ENCODE measurements at regions not wholly inside any gene's neighbourhood (a gene's known extent, or its start where the extent isn't known, plus 50 kb on each side); places are given as distances from the start of the nearest gene placed in this dataset.

DNA sequence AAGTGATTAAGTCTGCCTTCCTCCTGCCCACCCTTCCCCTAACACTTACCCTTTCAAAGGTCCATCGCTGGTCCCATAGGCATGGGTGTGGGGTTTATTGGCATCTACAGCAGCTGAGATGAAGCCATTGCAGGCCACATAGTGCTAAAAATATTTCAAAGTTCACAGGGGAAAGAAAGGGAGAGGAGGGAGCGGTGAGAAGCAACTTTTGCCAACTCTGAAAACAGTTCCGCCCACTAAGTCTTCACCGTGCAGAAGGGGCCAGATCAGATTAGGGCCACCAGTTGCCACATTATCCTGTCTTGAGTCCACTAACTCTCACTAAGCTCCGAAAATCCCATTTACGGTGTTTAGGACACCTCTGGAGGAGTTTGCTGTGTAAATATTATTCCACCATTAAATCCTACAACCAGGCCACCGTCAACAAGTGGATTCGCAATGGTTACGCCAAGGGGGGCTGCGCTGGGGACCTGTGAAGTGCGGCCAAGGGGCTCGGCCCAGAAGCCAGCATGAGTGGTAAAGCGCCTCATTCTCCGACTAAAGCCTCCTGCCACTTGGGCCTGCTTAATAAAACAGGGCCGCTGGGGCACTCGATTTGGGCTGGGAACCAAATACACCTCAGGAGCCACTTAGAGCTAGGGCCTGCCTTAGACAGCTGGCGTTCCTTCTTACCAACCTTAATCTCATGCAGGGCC, 534.9 kb downstream of the MIAT start:
- DNase-seq: no peak

DNA sequence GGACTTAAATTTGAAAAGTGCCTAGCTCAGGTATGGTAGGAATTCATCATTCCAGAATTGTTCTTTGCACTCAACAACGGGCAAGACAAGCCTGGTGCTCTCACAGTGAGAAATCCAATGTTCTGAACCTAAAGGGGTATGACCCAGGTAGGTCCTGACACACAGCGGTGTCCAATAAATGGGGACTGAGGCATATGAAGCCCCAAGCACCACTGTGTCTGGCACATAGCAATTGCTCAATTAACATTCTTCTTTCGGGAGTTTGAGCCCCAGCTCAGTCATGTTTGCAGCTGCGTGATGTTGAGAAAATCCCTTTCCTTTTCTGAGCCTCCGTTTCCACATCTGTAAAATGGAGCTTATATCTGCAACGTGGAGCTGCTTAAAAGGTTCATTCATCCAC, 535.8 kb downstream of the MIAT start:
- DNase-seq: no peak

DNA sequence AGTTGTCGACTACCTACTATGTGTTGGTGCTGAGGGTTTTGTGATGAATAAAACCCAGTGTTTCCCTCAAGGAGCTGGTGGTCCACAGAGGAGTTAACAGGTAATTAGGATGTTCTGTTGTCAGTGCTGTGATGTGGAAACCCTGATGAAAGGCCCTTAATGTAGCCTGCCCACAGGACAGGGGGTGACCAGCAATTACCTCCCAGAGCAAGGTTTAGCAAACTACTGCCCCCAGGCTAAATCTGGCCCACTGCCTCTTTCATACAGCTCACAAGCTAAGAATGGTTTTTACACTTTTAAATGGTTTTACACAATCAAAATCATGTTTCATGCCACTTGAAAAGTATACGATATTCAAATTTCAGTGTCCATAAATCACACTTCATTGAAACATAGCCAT, 536.2 kb downstream of the MIAT start:
- DNase-seq: no peak

DNA sequence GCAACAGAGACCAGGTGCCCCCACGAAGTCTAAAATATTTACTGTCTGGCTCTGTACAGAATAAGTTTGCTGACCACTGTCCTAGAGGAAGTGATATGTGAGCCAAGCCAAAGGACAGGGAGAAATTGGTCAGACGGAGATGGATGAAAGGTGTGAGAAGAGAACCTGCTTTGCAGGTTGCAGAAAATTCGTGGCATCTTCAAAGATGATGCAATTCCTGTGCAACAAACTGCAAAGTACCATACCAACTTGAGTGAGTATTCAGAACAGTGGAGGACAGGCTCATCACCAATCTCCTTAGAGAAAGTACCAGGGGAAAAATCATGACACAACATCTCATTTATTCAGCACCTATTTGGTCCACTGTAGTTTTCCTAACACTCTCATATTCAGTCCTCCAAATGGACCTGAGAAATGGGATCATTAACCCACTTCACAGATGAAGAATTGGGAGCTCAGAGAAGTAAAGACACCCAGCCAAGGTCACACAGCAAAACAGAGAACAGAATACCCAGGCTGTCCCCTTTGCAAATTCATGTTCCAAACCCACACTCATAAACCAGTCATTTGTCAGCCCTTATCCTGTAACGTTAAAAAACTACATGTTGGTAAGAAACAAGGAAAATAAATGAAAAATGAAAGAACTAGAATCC, 536.8 kb downstream of the MIAT start:
- no peak for DNase-seq

DNA sequence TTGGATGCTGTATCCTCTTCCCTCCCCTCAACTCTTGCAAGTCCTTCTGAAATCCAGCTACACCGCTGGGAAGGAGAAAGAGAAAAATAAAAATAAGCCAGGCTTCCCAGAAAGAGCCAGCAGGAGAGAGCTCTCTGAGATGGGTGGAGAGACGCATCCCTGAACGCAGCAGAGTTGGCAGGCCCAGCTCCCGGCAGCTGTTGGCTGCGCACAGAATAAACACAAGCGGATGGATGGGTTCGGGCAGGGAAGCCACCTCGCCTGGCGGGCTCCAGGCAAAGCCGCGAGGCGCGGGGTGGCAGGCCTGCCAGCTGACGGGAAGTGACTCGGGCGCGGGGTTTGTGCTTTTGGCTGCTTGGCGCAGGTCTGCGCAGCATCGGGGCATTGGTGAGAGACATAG, 537.7 kb downstream of the MIAT start:
- no peak for DNase-seq

DNA sequence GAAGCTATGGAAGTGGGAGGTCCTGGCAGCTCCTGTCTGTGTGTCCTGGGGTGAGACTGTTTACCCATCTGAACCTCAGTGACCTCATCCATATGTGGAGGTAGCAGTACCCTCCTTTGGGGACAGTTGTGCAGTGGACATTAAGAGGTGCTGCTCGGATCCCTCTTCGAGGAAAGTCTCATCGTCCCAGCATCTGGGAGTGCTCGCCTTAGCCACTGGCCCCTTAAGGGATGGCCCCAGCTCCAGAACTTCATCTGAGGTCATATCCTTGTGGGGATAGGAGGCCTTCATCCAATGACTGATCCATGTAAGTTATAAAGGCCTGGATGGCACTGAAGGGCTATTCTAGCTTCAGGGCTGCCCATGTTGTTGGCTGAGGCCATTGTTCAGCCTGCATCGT, 538.1 kb downstream of the MIAT start:
- no peak for DNase-seq

DNA sequence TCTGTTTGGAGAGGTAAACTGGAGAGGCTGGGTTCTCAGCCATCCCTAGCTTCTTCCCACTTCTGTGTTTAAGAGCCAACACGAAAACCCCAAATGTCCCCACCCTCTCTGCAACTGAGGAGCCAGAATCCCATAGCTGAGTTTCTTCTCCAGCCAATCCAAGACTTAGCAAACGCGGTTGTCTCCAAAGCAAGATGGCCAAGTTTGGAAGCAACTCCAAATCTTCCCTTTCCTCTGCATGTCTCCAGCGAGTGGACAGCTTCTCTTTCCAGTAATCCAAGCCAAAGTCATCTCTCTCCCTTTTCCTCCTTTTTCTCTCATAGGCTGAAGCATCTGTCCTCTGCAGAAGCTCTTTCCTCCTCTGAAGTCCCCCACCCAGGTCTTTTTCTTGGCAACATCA, 539.2 kb downstream of the MIAT start:
- DNase-seq: no peak

DNA sequence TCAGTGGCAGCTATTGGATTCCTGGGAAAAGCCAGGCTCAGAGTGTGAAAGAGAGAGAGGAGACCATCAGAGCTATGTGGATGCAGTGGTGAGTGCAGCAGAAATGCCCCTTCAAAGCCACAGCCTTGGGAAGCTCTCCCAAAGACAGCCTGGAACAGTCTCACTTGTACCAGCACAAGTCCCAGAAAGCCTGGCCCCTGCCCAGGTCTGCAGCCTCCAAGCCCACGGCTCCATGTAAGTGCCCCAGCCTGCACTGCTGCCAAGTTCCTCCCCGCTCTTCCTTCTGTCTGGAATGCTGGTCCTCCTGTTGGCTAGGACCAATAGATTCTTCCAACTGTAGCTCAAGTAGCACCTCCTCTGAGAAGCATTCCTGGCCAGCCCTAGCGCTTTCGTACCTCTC, 539.7 kb downstream of the MIAT start:
- no peak for DNase-seq

DNA sequence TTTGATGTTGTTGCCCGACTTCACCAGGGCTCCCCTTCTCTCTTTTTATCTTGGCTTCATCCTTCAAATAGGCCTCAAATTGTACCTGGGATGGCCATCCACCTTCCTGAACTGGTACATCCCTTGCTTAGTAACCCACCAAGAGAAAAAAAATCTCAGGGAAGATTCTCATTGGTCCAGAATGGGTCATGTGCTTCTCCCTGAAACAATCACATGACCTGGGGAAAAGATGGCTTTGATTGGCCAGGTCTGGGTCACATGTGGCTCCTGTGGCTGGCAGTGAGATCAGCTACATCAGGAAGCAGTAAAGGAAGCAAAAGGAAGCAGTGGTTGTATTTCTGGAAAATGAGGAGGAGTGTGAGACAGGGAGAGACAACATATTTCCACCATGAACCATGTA, 540.2 kb downstream of the MIAT start:
- DNase-seq: no peak

DNA sequence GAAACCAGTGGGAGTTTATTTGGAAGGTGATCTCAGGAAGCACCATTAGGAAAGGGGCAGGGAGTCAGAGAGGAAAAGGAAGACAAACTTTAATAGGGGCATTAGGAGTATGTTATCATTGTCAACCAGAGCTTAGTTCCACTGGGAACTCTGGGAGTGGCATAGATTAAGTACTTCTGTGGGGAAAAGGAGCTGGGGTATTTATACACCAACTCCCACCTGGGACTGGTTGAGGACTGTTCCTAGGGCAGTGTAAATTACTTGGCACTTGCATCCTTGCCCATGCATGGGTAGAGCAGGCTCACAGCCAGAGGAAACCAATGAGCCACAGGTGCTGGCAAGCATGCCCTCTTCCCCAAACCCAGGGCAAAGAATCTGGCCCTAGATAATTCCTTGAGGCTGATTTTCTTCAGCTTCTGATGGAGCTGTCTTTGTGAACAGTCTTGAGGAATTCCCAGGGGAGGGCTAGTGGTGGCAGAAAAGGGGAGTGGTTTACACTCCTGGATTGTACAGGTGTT, 541.2 kb downstream of the MIAT start:
- DNase-seq: no peak

DNA sequence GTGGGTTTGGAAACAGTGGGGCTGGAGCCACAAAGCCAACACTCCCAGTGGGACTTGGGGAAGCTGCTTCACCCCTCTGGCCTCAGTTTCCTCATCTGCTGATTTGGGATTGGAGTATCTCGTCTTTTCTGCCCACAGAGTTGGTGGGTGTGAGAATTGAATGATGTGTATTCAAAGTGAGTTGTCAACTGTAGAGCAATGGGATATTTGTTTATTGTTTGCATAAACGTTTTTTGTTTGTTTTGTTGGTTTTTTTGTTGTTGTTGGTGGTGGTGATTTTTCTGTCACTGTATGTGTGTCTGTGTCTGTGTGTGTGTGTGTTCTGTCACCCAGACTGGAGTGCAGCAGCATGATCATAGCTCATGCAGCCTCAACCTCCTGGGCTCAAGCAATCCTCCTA, 542.0 kb downstream of the MIAT start:
- no peak for DNase-seq

DNA sequence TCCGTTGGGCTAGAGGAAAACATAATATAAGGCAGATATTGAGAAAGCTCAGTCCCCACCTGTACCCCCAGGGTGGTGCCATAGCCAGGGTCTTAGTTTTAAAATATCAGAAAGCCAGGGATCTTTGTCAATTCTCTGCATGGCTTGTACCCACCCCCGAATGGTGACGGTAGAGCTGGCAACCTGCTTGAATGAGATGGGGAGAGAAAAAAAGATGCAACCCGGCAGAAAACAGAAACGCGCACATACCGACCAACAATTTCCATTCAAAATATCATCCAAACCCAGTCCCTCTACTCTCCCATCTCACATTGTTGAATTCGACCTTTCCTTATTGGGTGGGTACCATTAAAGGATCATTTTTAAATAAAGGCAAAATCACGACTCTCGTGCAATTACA, 543.9 kb downstream of the MIAT start:
- DNase-seq: no peak

DNA sequence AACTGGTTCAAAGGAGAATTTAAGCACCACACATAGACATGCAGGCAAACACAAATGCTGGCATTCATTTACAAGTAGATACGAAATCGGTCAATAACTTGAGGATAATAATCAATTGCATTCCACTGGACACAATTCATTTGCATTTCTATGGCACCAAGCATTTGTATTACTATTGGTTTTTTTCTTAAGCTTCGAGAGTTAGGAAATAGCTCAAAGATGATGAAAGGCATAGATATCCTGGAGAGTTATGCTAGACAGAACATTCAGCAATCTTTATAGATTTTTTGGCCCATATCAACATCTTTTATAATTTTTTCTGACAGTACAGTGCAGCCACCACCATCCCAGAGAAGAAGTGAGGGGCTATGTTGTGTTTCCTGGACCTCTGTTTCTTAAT, 544.4 kb downstream of the MIAT start:
- no peak for DNase-seq

DNA sequence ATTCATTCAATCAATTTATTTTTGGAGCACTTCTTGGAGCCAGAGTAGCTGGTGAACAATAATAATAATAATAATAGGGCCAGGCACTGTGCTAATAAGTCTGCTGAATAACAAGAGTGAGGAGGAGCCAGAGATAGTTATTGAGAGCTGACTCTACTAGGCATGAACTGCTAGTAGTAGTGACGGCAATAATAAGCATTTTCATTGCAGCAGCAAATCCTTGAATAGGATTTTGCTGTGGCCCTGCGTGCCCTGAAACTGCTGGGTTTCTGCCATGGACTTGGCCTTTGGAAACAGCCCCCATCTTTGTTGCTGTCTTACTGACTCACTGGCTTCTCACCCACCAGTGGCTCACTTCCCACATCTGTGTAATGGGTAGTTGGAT, 545.9 kb downstream of the MIAT start:
- no peak for DNase-seq

DNA sequence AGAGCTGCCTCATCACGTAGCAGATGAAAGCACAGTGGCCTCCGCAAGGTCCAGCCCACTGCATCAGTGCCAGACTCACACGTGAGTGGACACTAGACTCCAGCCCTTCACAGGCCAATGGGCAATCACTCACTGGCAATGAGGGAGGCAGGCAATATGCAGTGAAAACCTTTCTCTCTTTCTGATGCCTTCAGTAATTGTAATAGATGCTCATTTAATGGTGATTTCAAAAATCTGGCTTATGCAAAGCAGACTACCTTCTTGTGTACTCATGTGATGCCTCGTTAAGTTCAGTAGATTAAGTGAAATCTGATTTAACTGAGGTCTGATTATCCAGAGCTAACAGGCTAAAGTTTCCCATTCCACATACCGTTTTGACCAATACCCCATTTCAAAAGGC, 546.9 kb downstream of the MIAT start:
- no peak for DNase-seq

DNA sequence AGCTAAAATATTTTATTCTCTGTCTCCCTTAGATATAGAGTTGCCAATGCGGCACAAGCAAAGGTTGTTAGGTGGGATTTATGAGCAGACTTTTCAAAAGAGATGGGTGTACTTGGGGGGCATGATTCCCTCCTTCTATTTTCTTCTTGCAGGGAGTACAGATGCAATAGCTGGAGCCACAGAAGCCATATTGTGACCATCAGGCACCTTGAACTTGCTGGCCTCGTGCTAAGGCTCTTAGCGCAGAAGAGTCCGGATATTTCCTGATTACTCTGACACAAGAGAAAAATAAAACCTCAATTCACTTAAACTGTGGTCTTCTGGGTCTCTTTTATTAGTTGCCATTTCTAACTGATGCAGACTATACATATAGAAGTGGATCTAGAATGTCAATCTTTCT, 547.4 kb downstream of the MIAT start:
- no peak for DNase-seq

DNA sequence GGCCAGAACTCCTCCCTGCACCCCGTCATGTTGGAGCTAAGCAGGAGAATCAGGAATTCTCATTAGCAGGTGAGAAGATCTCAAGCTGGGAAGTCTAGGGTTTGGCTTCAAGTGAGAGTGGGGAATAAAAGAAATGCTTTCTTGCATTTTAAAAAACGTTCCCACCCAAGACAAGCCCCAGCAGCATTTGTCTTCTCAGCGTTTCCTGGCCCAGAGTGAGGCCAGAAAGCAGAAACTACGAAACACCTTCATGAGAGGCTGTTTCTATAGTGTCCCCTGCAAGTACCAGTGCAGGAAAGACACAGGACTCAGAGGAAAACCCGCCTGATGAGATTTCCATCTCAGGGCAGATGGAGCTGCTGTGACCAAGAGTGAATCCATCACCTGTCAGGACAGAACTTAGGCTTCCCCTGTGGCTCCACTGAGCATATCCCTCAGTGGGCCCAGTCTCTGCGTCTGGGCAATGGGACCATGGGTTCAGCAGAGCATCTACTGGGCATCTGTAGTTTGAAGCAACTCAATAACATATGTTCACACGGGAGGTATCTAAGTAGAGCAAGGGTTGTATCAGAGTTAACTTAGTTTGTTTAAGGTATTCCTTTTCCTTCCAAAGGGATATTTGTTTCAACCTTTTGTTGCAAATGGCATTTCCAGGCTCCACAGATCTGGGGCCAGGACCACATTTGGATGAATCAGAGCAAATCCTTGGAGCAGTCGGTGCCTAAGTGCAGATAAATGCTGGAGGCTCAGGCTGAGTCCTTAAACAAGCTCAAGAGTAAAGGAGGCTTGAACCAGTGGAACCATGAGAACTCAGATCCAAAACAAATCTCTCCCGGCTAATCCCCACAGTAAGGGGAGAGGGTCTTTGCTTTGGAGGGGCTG, 548.3 kb downstream of the MIAT start:
- DNase-seq: no peak

DNA sequence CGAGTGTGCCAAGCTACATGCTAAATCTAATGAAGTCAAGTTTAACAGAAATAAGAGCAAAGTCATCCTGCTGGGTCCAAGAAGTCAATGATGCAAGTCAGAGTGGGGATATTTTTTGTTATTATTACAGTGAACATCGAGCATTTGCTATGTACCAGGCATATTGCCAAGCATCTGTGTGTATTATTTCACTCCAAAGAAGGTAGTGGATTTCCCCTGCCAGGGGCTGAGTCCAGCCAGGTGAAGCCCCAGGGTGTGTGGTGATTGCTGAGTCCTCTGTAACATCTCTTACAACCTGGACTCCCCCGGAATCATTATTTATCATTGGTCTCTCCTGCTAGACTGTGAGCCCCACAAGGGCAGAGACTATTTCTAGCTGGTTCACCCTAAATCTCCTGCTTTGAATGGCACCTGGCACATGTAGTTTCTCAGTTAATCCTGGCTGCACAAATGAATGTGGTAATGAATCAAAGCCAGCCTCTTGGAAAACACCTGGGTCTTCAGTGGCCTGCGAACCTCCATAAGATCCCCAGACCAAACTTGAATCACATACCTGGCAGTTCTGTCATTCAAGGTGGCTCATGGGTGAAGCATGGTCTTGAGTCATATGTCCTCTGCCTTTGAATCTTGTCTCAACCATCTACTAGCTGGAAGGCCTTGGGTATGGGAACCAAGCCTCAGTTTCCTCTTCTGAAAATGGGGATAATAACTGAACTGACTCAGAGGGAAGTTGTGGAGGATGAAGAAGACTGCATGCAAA, 549.2 kb downstream of the MIAT start:
- DNase-seq: no peak

DNA sequence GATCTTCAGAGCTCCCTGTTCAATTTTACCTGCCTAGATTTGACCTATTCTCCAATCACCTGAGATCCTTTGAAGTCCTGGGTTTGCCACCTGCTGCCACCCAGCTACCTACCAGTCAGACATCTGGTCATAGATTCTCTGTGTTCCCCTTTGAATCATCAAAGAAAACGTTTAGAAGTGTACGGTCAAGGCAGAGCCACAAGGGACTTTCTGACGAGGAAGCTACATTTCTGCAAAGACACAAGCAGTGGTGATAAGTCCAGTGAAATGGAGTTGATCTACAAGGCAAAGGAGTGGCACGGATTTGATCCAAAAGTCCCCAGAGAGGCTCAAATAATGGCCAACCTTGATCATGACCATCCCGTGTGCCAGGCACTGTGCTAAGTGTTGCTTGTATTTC, 549.9 kb downstream of the MIAT start:
- no peak for DNase-seq

DNA sequence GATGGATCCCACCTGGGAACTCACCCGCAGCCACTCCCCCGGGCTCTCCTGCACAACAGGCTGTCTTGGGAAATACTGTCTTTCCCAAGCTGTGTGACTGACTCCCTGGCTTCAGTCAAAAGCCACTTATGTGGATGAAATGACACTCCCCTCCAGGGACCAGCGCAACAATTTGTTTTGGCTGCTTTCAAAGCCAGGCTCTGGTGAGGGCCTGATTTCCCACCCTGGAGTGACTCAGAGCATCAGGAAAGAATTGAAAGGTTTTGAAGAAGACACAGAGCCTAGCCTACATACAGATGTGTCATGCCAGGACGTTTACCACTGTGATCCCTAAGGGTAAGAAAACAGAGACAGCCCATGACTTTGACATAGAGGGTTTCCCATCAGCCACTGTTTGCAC, 550.5 kb downstream of the MIAT start:
- DNase-seq: no peak

DNA sequence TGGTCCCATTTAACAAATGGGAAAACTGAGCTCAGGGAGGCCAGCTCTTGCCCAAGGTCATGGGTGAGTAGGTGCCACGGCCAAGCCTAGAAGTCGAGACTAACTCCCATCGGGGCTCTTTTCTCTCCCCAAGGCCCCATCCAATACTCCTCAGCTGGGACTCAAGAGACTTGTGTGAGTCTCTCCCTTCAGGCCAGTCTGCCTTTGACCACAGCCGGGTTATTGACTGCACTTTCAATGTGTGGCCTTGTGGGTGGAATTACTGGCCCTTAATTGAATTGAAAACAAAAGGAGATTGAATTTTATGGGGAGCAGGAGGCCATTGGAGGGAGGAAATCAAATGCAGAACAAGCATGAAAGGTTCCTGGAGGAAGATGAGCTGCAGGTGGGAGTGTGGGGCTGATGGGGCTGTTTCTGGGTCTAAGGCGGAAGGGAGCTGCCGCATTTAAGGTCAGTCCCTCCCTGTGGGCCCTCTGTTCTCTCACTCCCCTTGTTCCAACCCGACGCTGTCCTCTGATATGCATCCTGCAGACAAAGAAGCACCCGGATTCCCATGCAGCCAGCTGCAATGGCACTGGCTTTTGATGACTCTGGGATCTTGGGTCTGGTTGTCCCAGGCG, 552.8 kb downstream of the MIAT start:
- DNase-seq: no peak

DNA sequence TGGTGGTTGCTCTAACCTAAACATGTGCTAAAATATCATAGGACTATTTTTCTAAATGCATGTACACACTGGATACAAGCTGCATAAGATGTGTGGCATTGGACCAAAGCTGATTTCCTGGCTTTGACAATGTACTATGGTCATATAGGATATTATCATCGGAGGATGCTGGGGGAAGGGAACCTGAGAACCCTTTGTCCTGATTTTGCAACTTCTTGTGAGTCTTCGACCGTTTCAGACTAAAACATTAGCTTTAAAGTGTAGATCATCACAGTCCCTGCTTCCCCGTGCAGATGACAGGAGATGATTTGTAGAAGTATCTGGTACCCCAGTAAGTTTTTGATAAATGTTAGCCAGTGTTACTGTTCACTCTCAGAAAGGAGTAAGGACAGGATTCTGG, 554.7 kb downstream of the MIAT start:
- DNase-seq: no peak
